ENCODE measurements at regions not wholly inside any gene's neighbourhood (a gene's known extent, or its start where the extent isn't known, plus 50 kb on each side); places are given as distances from the start of the nearest gene placed in this dataset.

GRCh38 chr3:72327008-72327407, 521.2 kb downstream of the SHQ1 start:
- TF ChIP-seq EP300 (IDR thresholded peaks at IDR 0.05): no peak
- TF ChIP-seq CTCF (IDR thresholded peaks at IDR 0.05): no peak
- no peak for TF ChIP-seq POLR2A (IDR thresholded peaks at IDR 0.05)
- TF ChIP-seq POLR2AphosphoS5 (IDR thresholded peaks at IDR 0.05): no peak
